ENCODE measurements at regions not wholly inside any gene's neighbourhood (a gene's known extent, or its start where the extent isn't known, plus 50 kb on each side); places are given as distances from the start of the nearest gene placed in this dataset.
"Not testable (repeated sequence)": the region's sequence is repeated elsewhere in the genome, so short reads cannot be mapped to it uniquely, and the experiment has no call there.

DNA sequence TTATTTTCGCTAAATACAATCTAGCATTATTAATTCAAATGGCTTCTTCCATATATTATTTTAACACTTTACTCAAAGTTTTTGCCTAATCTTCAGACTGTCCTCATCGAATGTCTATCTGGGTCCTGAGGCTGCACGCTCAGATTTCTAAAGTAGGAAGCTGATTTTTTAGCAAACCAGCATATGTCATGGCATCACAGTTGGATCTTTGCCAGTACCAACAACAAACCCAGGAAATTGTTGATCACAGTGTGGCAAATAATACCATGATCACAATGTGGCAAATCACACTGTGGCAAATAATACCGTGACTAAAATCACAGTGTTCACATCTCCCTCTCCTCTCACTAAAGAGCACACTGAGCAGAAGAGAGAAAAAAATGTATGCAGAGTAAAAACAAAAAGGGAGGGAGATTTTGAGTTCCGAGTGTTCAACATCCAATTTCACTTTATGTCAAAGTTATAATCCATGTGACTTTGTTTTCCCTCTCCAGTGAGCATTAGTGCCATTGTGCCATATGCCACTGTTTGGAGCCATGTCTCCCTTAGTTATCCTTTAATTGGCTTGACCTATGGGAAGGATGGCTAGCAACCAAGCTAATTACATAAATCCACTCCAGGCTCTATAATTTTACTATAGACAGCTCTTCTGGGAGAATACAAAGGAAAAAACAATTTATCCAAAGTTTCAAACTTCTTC, 1059.6 kb downstream of the HACE1 start:
- no peak for DNase-seq

DNA sequence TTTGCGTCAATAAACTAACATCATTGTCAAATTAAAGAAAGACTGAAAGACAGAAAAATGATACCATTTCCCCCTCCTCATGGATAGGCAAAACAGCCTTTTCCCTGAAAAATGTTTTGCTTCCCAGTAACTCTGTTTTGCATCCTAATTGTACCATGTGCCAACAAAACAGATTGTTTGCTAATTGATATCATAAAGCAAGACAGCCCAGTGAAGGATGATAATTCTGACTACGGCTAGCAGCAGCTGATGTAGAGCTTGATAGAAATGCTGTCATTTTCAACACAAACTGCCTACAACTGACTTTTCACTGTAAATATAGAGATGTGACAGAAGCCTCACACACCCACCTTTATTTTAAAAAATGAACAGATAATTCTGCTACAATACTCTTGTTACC, 1061.6 kb downstream of the HACE1 start:
- no peak for DNase-seq

DNA sequence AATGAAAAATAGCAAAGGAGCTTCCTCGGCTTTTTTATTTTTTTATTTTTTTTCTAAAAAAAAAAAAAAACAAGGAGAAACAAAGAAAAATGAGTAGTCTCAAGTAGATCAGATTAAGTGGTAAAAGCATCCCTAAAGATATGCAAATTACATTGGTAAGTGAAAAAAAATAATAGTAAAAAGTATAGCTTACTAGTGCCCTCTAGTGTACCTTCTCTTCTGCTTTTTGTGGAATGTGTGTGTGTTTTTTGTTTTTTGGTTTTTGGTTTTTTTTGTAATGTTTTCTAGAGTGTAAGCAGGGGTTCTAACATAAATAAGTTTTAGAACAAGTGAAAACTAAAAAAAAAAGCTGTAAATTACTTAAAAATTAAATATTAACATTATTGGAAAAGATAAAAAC, 1062.0 kb downstream of the HACE1 start:
- no peak for DNase-seq

DNA sequence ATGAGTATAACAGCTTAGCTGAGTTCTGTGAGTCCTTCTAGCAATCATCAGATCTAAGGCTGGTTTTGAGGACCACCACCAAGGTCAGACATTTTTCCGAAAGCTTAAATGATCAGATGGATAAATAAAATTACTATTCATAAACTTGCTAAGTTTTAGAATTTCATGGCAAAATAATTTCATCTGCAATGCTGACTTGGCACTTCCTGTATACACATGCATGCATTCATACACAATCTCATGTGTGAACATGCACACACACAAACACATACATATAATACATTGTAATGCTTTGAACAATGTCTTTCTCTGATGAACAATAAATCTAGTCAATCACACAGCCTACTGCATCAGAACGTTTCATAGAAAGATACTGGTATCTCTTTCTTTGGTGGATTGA, 1068.3 kb downstream of the HACE1 start:
- DNase-seq = no peak

DNA sequence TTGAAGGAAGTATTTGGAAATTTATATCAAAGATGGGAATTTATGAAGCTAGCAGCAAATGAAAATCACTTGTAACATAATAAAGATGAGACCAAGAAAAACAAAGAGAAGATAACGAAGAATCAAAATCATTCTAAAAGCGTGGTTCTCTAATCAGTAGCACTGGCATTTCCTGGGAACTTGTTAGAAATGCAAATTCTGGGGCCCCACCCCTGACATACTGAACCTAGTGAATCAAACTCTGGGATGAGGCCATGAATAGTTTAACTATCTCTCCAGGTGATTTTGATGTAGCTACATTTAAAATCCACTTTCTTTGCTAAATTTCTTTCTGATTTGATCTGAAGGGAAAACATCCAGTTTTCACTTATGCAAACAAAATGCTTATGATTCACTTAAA, 1075.6 kb downstream of the HACE1 start:
- no peak for DNase-seq

DNA sequence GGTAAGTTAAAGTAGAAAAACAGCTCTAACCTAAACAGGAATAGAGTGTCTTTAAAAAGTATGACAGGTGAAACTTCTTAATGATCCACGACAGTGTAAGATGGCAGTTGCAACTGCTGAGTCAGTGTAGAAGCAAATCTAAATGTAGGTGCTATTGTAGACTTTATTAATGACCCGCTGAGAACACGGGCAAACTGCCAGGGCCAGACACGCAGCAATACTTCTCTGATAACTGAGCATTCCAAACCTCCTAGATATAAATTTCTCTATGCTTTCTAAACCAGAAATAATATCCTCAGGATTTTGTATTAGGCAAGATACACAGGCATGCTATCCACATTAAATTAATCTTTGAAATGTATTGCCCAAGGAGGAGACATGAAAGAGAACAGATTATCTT, 1076.4 kb downstream of the HACE1 start:
- DNase-seq = no peak

DNA sequence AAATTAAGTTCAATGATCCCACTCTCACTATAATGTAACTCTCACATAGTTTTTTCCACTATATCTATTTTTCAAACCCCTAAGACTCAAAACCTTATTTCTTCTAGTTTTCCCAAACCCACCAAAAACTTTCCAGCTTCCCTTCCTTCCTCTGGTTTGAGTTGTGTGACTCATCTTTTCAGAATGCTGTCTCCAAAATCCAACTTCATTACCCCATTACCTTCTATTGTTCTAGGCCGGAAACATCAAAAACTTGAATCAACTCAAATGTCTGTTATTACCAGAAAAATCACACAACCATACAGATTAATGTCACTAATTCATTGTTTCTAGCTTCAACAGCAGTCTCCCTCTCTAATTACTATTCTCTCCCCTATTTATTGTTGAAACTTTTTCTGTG, 1090.3 kb downstream of the HACE1 start:
- DNase-seq = no peak

DNA sequence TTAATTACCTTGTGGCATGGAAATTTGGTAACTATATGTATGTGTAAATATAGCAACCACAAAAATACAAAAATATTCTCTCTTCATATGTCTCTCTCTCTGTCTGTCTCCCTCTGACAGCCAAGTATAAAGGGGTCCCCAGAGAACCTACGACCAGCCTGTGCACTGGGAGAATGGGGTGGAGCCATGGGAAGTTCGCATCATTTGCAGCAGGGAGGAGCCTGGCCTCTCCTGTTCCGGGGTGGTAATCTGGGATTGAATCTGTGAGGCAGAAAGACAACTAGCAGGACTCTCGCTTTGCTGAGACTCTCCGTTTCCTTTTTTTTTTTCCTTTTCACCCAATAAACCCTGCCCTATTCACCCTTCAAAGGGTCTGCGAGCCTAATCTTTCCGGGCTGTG, 1109.1 kb downstream of the HACE1 start:
- no peak for DNase-seq

DNA sequence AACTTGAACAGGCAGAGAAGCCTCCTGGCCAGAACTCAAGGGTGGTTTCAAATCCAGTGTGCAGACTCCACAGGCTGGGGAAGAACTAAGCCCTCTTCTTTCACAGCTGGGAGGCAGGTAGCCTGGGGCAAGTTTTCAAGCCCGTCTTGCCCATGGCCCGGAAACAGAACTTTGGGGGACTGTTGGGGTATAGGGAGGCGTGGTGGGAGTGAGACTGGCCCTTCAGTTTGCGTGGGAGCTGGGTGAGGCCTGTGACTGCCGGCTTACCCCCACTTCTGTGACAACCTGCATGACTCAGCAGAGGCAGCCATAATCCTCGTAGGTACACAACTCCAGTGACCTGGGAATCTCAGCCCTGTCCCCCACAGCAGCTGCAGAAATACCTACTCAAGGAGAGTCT, 1125.7 kb downstream of the HACE1 start:
- no peak for DNase-seq

DNA sequence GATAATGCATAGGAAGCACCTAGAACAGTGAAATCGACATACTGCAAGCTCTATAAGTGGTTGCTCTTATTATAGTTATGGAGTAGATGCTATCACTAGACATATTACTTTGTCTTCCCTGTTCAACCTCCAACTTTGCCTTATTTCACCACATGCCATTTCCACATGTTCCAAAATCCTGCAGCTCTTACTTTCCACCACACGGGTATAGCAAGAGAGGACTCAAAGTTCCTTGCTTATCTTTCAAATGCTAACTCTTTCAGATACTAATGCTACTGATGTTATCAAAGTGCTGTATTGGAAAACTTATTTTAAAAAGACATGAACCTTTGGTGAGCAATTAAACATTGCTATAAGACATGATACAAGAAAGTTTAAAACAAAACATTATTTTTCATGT, 1130.1 kb downstream of the HACE1 start:
- DNase-seq = no peak

DNA sequence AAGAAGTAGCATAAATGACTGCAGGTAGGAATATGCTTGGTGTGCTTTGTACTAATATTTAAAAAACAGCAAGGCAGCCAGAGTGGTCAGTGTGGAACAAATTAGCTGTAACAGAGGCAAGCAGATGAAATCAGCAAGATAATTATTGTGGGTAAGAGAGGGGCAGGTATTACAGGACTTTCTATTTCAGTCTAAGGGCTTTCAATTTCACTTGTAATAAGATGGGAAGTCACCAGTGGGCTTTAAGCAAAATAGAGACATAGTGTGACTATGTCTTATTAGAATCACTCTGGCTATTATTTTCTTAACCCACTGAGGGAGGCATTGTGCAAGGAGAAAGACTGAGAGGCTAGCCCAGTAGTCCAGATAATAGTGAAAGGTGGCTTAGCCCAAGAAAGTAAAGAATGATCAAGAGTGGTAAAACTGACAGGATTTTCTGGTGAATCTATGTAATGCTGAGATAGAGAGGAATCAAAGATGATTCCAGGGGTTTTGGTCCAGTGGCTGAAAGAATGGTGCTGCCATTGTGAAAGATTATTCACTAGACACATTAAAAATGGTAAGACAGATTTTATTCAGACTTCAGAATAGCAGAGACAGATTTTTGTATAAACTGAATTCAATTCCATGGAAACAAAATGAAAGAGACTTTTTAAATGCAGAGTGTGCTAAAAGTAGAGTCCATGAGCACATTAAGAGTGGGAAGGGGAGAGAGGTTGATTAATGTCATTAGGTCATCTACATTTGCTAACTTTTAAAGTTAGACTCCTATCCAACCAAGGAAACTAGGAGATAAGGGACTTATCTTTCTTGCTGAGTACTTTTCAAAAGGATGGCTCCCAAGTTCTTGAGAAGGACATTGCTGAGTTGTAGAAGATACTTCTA, 1136.0 kb downstream of the HACE1 start:
- DNase-seq = no peak

DNA sequence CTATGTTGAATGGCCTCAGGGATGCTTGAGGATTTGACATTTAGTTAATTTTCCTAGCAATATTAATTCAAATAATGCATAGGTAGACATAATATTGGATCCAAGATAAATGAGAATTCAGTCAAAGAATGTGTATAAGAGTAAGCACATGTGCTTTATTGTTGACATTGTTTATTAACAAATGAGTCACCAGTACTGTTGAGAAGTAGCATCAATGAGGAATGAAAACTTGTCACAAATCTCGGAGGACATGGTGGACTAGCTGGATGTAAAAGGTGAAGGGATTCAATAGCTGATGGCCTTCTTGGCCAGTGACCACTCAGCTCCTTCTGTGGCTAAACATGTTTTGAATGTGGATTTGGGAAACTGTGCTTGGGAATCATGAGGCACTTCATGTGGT, 1137.0 kb downstream of the HACE1 start:
- no peak for DNase-seq

DNA sequence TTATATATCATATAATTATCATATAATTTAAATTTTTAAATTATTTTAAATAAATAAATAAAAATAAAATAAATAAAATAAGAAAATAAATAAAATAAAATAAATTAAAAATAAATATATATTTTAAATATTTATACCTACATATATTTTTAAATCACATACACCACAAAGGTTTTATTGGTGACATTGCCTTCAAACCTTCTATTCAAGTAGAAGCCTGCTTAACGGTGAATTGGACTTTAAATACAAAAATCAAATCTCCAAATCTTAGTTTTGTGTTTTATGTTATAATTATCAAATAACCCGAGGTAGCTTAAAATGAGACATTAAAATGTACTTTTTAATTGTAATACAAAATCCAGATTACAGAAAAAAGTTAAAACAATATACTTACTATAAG, 1137.8 kb downstream of the HACE1 start:
- DNase-seq = no peak

DNA sequence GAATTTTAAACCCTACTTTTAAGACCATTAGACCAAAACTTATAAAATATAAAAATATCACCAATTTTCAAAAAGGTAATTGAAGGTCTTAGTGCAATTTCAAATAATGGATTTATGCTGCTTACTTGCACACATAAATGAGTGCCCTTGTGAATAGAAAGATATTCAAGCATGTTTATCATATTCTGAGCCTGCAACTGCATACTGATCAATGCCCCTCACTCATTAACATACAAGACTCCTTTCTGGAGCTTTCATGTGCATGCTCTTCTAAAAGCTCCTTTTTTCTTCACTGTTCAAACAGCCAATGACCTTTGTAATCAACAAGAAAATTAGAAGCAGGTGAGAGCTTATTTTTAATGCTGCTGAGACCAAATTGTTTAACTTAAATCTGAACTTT, 1139.3 kb downstream of the HACE1 start:
- DNase-seq = no peak

DNA sequence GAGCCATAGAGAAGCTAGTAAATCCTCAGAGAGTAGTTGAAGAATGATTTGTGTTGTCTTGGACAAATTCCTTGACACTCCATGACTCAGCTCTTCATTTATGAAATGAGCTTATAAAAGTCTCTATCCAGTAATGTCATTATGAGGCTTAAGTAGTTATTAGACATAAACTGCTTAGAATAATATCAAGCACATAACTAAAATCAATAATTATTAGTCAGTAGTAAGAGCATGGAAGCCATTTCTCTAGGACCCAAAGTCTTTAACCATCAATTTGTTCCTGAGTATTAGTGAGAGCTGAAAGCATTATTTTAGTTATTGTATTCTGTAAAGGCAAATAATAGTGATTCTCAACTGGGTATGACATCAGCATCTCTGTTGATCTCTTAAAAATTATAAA, 1140.2 kb downstream of the HACE1 start:
- no peak for DNase-seq

DNA sequence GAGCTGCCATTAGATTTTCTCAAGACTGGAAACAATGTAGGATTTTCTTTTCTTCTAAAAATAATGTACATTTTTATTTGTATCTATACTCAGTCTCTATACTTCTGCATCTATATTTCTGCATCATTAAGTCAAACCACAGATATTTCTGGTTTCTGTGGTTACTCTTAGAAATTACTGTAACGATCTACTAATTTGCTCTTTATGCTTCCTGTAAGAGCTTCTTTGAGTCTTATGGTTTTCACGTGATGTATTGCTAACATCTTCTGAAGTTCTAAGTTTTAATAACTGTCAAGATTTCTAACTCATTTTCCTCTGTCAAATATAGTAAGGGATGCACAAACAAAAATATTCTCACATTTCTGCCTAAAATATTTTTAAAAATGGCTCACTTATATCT, 1144.5 kb downstream of the HACE1 start:
- DNase-seq = no peak

DNA sequence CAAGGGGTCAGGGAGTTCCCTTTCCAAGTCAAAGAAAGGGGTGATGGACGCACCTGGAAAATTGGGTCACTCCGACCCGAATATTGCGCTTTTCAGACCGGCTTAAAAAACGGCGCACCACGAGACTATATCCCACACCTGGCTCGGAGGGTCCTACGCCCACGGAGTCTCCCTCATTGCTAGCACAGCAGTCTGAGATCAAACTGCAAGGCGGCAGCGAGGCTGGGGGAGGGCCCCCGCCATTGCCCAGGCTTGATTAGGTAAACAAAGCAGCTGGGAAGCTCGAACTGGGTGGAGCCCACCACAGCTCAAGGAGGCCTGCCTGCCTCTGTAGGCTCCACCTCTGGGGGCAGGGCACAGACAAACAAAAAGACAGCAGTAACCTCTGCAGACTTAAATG, 1150.5 kb downstream of the HACE1 start:
- not testable (repeated sequence) for DNase-seq

DNA sequence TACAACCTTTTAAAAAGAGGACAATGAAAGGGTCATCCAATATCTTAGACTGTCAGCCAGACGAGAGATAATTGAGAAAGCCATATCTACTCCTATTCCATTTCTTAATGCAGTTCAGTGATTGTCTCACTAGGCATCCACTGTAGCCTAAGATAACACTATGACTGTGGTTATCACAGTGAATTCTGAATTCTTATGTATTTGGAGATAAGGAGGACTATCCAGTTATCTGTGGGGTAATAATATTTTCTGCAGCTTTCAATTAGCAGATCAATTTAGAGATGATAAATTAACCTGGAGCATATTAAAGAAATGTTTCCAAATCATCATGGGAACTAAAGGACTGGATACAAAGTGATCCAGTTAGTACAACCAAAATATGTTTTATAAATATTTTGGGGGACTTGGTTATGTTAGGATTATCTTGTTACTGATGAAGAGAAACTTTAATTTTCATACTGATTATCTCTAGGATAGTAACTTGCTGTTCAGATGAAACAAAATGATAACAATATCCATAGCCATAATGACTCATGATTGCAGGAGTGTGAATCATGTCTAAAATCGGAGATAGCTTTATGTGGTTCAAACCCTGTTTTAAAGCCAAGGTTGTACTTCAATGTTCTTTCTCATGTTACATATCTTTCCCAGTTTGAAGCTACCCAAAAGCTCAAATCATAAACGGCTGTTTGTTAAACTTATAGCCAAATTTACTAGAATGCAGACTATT, 1152.0 kb downstream of the HACE1 start:
- DNase-seq = no peak

DNA sequence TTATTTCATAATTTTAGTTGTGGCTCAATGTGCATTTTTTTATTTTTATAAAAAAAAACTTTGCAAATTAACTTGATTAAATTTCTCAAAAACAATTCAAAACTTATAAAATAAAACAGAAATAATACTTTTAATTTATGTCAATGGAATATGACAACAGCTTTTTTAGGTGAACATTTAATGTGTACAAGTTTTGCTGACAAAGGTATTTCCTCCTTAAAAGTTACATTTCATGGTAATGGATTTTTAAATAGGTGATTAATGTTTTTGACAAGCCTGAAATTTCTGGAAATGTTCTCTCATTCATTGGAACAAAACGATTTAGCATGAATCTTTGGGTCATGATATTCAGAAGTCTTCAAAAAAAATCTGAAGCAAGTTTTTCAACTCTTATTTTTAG, 1160.0 kb downstream of the HACE1 start:
- DNase-seq = no peak

DNA sequence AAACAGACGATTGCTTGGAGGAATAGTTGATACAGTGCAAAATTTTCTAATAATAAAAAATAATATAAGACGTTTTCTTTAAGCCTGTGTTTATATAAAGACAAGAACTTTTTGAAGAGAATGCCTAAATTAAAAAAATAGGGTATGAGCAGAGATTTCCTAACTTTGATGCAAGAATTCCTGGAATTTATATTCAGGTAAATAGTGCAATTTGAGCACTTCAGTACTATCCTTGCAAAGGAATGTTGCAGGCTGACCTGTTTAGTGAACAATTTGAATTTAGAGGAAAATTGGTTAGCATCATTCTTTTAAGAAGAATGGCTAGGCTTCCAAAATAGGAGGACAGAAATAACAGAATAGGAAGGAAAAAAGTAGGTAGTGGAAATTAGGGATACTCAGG, 1172.3 kb downstream of the HACE1 start:
- no peak for DNase-seq

DNA sequence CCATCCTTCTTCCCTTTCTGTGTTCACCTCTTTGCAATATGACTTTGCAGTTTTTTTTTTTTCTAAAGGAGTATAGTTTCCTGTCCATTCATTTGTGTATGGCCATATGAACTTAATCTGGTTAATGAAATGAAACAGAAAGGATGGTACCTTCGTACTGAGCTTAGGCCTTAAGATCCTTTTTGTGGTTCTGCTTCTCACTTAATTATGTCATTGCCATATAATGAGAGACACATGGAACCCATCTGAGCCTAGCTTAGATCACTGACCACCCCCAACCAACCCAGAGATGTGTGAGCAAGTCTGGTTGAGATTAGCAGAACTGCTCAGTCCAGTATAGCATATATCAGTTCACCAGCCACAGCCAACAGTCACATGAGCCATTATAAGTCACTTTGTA, 1179.6 kb downstream of the HACE1 start:
- DNase-seq = no peak

DNA sequence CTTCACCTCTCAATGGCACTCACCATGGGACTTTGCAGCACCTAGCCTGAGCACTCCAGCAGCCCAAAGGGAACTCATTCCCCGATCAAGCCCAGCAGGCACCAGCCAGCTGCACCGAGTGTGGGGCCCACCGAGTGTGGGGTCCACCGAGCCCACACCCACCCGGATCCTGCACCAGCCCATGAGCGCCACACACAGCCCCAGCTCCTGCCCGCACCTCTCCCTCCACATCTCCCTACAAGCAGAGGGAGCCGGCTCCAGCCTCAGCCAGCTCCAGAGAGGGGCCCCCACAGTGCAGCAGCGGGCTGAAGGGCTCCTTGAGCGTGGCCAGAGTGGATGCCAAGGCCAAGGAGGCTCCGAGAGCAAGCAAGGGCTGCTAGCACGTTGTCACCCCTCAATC, 1182.4 kb downstream of the HACE1 start:
- no peak for DNase-seq
